Stromal cell of bone marrow (primary cell): ENCODE measurements at regions not wholly inside any gene's neighbourhood (a gene's known extent, or its start where the extent isn't known, plus 50 kb on each side); places are given as distances from the start of the nearest gene placed in this dataset.

ENCODE experiments used
- DNase-seq: peaks from one replicate; pipeline ENCODE4 v3.0.0-alpha.2; 2012; ENCODE audit warnings: low read depth

GRCh38 chr2:105621038-105621437 is 123.7 kb upstream of the NCK2 start:
- DNase-seq = no peak

- no peak for DNase-seq
Observed at GRCh38 chr2:105618351-105618659, 126.4 kb upstream of the NCK2 start.

- DNase-seq = no peak
Observed at GRCh38 chr2:105617631-105618350, 126.9 kb upstream of the NCK2 start.

- no peak for DNase-seq
Observed at GRCh38 chr2:105615305-105615704, 129.4 kb upstream of the NCK2 start.

- DNase-seq = no peak
Observed at GRCh38 chr2:105611811-105612424, 132.8 kb upstream of the NCK2 start.

GRCh38 chr2:105611333-105611637 is 133.4 kb upstream of the NCK2 start:
- no peak for DNase-seq

- DNase-seq = no peak
Observed at GRCh38 chr2:105610576-105611332, 134.0 kb upstream of the NCK2 start.

GRCh38 chr2:105609746-105610402 is 134.8 kb upstream of the NCK2 start:
- DNase-seq = no peak

GRCh38 chr2:105607920-105608504 is 136.7 kb upstream of the NCK2 start:
- DNase-seq = no peak

- DNase-seq = no peak
Observed at GRCh38 chr2:105606081-105606480, 138.6 kb upstream of the NCK2 start.

GRCh38 chr2:105604938-105605337 is 139.8 kb upstream of the NCK2 start:
- DNase-seq = peak; percentile 58

- no peak for DNase-seq
Observed at GRCh38 chr2:105600949-105601794, 143.5 kb upstream of the NCK2 start.

GRCh38 chr2:105600602-105600948 is 144.1 kb upstream of the NCK2 start:
- no peak for DNase-seq

- no peak for DNase-seq
Observed at GRCh38 chr2:105600037-105600442, 144.7 kb upstream of the NCK2 start.

- no peak for DNase-seq
Observed at GRCh38 chr2:105598829-105599698, 145.6 kb upstream of the NCK2 start.

- DNase-seq = no peak
Observed at GRCh38 chr2:105597806-105598803, 146.6 kb upstream of the NCK2 start.

GRCh38 chr2:105597011-105597805 is 147.5 kb upstream of the NCK2 start:
- no peak for DNase-seq

GRCh38 chr2:105596411-105596921 is 148.2 kb upstream of the NCK2 start:
- DNase-seq = no peak
